Sigmoid colon (tissue), 4 donors: ENCODE measurements at regions not wholly inside any gene's neighbourhood (a gene's known extent, or its start where the extent isn't known, plus 50 kb on each side); places are given as distances from the start of the nearest gene placed in this dataset.

Source experiments
- POLR2AphosphoS5 ChIP-seq, 4 donors: sonication (generic); formaldehyde crosslinking; IDR thresholded peaks; one replicate each; pipeline ENCODE4 v1.6.1; 2017; ENCODE audit warnings: antibody characterized with exemption in 4 of 4
- TF ChIP-seq, protein P1 (sequence below), 4 experiments: fragments of 450-650 bp in 3 of 4; fragments of 200-600 bp in 1 of 4; IDR thresholded peaks; one replicate each; pipeline ENCODE4 v1.5.1; 2016 to 2019; ENCODE audit warnings: antibody characterized with exemption in 4 of 4, mild to moderate bottlenecking in 3 of 4, moderate library complexity in 2 of 4

DNA sequence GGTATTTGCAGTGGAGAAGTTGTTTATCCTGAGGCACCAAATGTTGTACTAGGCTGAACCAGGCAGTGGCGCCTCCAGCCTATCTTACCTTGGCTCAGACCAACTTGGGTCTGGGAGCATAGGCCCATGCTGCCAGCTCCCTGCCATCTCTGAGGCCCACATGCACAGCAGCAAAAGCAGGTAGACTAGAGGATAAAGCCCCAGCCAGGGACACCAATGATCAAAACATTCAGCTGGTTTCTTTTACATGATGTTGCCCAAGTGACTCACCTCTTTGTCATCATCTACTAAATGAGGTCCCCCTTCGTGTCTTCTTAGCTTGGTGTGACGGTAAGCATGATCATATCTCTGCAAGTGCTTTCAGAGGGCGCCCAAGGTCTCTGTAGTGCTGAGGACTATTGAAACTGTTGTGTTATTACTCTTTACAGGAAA is 112.1 kb upstream of the DRD2 start:
- TF ChIP-seq, protein P1, sequence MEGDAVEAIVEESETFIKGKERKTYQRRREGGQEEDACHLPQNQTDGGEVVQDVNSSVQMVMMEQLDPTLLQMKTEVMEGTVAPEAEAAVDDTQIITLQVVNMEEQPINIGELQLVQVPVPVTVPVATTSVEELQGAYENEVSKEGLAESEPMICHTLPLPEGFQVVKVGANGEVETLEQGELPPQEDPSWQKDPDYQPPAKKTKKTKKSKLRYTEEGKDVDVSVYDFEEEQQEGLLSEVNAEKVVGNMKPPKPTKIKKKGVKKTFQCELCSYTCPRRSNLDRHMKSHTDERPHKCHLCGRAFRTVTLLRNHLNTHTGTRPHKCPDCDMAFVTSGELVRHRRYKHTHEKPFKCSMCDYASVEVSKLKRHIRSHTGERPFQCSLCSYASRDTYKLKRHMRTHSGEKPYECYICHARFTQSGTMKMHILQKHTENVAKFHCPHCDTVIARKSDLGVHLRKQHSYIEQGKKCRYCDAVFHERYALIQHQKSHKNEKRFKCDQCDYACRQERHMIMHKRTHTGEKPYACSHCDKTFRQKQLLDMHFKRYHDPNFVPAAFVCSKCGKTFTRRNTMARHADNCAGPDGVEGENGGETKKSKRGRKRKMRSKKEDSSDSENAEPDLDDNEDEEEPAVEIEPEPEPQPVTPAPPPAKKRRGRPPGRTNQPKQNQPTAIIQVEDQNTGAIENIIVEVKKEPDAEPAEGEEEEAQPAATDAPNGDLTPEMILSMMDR (IDR thresholded peaks at IDR 0.05), result no peak
- TF ChIP-seq POLR2AphosphoS5 (IDR thresholded peaks at IDR 0.05), result no peak
